ENCODE measurements at regions not wholly inside any gene's neighbourhood (a gene's known extent, or its start where the extent isn't known, plus 50 kb on each side); places are given as distances from the start of the nearest gene placed in this dataset.

DNA sequence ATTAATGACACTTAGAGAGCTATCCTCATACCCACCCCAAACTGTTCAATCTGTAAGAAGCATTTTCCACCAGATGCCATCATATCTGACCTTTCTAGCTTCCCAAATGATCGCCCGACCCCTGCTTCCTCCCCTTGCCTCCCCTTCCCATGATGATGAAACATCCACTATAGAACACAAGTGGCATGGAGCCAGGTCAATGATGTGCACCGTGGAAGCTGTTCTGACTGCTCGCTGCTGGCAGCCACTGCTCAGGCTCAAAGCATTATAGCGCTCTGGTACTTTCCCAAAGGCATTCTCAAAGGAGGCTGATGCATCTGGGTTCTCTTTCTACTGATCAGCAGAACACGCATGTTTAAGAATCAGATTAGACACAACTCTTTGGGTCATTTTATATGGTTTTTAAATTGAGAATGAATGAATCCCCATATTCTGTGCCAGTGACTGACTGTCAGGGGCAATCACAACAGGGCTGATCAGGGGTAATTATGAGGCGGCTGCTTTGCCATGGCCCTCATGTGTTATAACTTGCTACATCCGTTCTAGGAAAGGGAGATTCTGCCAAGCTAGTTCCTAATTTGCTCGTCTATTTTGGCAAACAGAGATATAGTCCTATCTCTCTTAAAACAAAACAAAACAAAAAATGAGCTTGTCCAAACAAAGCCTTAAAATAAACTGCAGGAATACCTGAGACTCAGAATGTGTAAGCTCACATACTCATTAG is 343.7 kb downstream of the ENC1 start:
- TF ChIP-seq CTCF (IDR thresholded peaks at IDR 0.05) = no peak
- TF ChIP-seq POLR2A (IDR thresholded peaks at IDR 0.05) = no peak
